Ishikawa (cell line): ENCODE measurements at regions not wholly inside any gene's neighbourhood (a gene's known extent, or its start where the extent isn't known, plus 50 kb on each side); places are given as distances from the start of the nearest gene placed in this dataset.

Source experiments
- CEBPB ChIP-seq: IDR thresholded peaks from 2 replicates; pipeline ENCODE4 v1.6.1; 2012
- CREB1 ChIP-seq: IDR thresholded peaks from 2 replicates; pipeline ENCODE4 v1.6.1; 2012; ENCODE audit warnings: low read depth
- EGR1 ChIP-seq: IDR thresholded peaks from 2 replicates; pipeline ENCODE4 v1.6.1; 2012
- EP300 ChIP-seq: IDR thresholded peaks from 2 replicates; pipeline ENCODE4 v1.6.1; 2012; ENCODE audit warnings: borderline replicate concordance
- FOXM1 ChIP-seq: IDR thresholded peaks from 2 replicates; pipeline ENCODE4 v1.6.1; 2012; ENCODE audit warnings: low read depth, borderline replicate concordance
- NFIC ChIP-seq: IDR thresholded peaks from 2 replicates; pipeline ENCODE4 v1.6.1; 2012
- RAD21 ChIP-seq: IDR thresholded peaks from 2 replicates; pipeline ENCODE4 v1.6.1; 2012; ENCODE audit warnings: low read depth
- TAF1 ChIP-seq: IDR thresholded peaks from 2 replicates; pipeline ENCODE4 v1.6.1; 2012; ENCODE audit warnings: low read depth, mild to moderate bottlenecking
- TCF12 ChIP-seq: IDR thresholded peaks from 2 replicates; pipeline ENCODE4 v1.6.1; 2012; ENCODE audit warnings: low read depth
- TEAD4 ChIP-seq: IDR thresholded peaks from 2 replicates; pipeline ENCODE4 v1.6.1; 2012
- USF1 ChIP-seq: IDR thresholded peaks from 2 replicates; pipeline ENCODE4 v1.6.1; 2012
- YY1 ChIP-seq: IDR thresholded peaks from 2 replicates; pipeline ENCODE4 v1.6.1; 2012; ENCODE audit warnings: low read depth
- ZBTB7A ChIP-seq: IDR thresholded peaks from 2 replicates; pipeline ENCODE4 v1.6.1; 2012; ENCODE audit warnings: low read depth
- TF ChIP-seq, protein P1 (sequence below): IDR thresholded peaks from 2 replicates; pipeline ENCODE4 v1.6.1; 2012
- TF ChIP-seq, protein P2 (sequence below): IDR thresholded peaks from 2 replicates; pipeline ENCODE4 v1.6.1; 2012; ENCODE audit warnings: low read depth, mild to moderate bottlenecking

GRCh38 chr3:43855674-43856299 lies 165.0 kb downstream of the ABHD5 start:
- TF ChIP-seq EGR1: no peak
- no peak for TF ChIP-seq FOXM1
- TF ChIP-seq, protein P1, sequence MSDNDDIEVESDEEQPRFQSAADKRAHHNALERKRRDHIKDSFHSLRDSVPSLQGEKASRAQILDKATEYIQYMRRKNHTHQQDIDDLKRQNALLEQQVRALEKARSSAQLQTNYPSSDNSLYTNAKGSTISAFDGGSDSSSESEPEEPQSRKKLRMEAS: no peak
- TF ChIP-seq ZBTB7A: no peak
- no peak for TF ChIP-seq CREB1
- TF ChIP-seq CEBPB: no peak
- peak; percentile 84 for TF ChIP-seq RAD21
- TF ChIP-seq YY1: peak; percentile 60; the same call in 1 of the 2 replicates

DNA sequence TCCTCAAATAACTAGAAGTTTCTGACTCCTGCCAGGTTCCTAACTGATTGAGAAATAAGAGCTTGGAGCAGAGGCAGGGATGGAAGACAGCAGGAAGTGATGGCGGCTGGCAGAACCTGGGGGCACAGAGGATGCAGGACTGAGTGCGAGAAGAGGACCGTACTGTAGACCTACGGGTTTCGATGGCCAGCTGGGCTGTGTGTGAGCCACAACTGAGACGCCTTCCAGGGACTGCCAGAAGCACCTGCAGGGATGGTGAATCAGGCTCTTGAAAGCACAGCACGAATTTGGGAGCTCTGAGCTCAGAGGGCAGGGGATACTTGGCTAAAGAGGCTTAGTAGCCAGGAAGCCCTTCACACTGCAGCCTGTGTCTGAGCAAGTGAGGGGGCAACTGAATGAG lies 165.6 kb downstream of the ABHD5 start:
- TF ChIP-seq TAF1 (no peak), USF1 (no peak), FOXM1 (no peak), EP300 (no peak), CEBPB (no peak)

DNA sequence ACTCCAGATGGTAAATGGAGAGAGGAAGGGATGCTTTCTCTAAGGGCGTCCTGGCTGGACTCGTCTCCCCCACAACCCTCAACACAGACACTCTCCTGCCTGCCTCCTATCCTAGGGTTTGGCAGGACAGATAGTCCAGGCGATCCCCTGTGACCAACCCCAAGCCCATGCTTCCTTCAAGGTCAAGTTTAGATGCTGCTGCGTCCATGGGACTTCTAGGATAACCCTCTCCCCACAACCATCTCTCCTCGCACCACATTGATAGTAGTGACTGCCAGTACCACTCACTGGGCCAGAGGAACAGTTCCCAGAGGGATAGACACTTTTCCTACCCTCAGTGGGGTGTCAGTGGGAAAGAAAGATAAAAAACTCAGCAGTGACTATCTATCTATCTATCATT lies 166.0 kb downstream of the ABHD5 start:
- no peak for TF ChIP-seq TEAD4
- TF ChIP-seq TAF1: no peak
- TF ChIP-seq CREB1: no peak
- no peak for TF ChIP-seq NFIC
- TF ChIP-seq USF1: no peak
- no peak for TF ChIP-seq YY1
- TF ChIP-seq, protein P1: no peak
- TF ChIP-seq ZBTB7A: no peak
- TF ChIP-seq TCF12: no peak

DNA sequence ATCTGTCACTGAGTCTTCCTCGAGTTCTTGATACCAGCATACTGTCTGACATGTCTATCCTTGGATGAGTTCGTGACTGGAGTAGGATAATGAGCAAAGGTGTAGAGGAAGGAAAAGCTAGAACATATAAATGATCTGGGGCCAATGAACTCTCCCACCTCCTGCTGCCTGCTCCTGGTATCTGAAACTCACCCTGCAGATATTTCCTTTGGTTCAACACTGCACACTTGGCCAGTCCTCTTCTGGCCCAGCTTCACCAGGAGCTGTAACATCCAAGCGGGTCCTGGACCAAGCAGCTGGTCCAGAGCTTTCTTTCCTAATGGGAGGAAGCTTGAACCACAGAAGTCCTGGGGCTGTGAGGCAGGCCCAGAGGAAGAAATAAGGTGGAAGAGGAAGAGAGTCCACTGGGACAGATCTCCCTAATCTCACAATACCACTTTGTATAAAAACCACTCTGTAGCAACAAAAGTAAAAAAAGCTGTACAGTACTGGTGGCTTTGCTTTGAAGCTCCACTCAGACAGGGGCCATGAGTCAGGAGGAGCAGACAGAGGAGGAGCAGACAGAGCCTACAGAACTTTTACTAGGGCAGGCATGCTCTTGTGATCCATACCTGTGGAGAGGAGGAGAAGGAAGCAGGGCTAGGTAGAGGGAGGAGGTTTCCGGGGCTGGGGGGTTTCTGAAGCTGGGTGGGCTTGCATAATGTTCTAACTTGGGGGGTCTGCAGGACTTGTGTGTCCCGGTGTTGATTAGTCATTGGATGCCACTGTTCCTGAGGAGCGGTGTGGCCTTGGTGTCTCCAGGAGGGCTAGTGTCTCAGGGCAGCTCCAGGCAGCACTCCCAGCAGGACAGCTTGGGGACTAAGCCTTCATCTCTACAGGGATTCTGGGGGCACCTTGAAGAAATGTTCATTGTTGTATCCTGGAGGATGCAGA lies 166.9 kb downstream of the ABHD5 start:
- TF ChIP-seq ZBTB7A: no peak

DNA sequence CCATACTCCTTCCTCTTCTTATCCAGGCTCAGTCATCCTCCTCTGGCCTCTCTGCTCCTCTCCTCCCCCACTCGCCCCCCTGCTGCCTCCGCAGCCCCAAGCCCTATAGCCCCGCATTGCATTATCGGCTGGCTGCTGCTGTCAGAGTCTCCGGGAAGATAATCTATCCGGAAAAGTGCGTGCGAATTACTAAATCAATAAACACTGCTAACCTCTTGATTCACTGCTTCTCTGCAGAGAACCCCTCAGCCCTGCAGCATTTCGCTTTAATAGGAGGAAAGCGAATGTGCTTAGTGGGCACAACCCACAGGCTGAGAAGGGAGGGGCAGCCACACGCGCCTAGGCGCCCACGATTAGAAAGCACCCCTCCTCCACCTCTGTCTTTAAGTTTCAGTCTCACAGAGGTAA lies 167.6 kb downstream of the ABHD5 start:
- TF ChIP-seq TCF12: no peak
- no peak for TF ChIP-seq TEAD4
- TF ChIP-seq CEBPB: no peak
- no peak for TF ChIP-seq RAD21
- TF ChIP-seq ZBTB7A: no peak
- no peak for TF ChIP-seq NFIC

- TF ChIP-seq RAD21 (no peak), CEBPB (no peak), YY1 (no peak), CREB1 (no peak)
- TF ChIP-seq, protein P2, sequence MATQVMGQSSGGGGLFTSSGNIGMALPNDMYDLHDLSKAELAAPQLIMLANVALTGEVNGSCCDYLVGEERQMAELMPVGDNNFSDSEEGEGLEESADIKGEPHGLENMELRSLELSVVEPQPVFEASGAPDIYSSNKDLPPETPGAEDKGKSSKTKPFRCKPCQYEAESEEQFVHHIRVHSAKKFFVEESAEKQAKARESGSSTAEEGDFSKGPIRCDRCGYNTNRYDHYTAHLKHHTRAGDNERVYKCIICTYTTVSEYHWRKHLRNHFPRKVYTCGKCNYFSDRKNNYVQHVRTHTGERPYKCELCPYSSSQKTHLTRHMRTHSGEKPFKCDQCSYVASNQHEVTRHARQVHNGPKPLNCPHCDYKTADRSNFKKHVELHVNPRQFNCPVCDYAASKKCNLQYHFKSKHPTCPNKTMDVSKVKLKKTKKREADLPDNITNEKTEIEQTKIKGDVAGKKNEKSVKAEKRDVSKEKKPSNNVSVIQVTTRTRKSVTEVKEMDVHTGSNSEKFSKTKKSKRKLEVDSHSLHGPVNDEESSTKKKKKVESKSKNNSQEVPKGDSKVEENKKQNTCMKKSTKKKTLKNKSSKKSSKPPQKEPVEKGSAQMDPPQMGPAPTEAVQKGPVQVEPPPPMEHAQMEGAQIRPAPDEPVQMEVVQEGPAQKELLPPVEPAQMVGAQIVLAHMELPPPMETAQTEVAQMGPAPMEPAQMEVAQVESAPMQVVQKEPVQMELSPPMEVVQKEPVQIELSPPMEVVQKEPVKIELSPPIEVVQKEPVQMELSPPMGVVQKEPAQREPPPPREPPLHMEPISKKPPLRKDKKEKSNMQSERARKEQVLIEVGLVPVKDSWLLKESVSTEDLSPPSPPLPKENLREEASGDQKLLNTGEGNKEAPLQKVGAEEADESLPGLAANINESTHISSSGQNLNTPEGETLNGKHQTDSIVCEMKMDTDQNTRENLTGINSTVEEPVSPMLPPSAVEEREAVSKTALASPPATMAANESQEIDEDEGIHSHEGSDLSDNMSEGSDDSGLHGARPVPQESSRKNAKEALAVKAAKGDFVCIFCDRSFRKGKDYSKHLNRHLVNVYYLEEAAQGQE: no peak
These were observed 169.0 kb downstream of the ABHD5 start for GRCh38 chr3:43859766-43860165.

DNA sequence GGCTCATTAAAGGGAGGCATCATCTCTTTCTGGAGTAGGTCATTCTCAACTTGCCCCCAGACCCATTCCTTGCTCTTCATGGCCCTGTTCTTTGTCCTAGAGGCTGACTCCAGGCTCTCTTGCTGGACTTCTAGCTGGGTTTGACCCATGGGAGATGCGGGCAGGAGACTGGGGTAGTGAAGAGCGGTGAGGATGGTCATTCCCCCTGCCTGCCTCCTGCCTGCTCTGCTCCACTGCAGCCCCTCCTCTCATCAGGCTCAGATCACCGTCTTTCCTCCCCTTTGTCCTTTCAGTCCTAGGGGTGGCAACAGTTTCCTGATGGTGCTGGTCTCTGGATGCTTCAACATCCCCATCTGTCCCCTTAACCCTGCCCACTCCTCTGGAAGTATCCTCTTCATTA lies 170.9 kb downstream of the ABHD5 start:
- TF ChIP-seq EGR1: no peak
- no peak for TF ChIP-seq NFIC

DNA sequence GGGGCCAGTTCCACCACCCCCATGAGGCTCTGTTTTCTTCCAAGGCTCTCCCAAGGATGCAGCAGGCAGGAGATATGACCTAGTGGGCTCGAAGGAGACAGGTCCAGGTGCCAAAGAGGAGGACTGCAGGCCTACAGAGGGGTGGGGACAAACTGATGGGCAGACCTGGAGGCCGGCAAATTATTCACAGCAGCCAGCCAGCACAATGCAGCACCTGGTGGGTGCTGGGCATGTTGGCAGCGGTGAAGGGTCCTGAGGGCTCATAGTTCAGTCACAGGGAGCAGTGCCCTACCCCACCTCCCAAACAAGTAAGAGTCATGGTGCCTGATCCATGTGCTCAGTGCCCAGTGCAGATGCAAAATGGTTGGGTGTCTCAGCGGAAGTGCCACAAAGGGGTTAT lies 171.7 kb downstream of the ABHD5 start:
- no peak for TF ChIP-seq ZBTB7A
- no peak for TF ChIP-seq FOXM1
